Stimulated activated naive CD4-positive, alpha-beta T cell treated with Interleukin-2 at 50 U/mL for 16 hours (primary cell): ENCODE measurements at regions not wholly inside any gene's neighbourhood (a gene's known extent, or its start where the extent isn't known, plus 50 kb on each side); places are given as distances from the start of the nearest gene placed in this dataset.

Experiments used
- DNase-seq: peaks from one replicate; lab custom pipeline; 2025; lab: John Stamatoyannopoulos, UW

- DNase-seq: no peak
Observed at GRCh38 chr5:40386289-40386688, 293.4 kb upstream of the PTGER4 start.

DNA sequence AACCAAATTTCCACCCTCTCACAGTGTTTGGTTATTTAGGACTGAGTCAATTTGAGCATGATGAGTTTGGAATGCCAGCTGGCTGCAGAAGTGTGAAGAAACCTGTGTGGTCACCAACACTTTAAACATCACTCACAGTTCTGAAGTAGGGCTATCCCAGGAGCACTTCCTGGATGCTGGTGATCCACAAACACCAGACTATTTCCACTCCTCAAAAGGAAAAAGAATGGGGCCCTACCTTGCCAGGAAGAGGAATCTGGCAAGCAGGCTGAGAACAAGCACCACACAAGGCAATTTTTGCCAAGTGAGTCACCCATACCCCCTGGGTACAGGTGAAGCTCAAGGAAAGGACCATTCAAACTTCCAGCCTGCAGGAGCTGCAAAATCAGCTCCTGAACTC lies 294.2 kb upstream of the PTGER4 start:
- DNase-seq: no peak

DNA sequence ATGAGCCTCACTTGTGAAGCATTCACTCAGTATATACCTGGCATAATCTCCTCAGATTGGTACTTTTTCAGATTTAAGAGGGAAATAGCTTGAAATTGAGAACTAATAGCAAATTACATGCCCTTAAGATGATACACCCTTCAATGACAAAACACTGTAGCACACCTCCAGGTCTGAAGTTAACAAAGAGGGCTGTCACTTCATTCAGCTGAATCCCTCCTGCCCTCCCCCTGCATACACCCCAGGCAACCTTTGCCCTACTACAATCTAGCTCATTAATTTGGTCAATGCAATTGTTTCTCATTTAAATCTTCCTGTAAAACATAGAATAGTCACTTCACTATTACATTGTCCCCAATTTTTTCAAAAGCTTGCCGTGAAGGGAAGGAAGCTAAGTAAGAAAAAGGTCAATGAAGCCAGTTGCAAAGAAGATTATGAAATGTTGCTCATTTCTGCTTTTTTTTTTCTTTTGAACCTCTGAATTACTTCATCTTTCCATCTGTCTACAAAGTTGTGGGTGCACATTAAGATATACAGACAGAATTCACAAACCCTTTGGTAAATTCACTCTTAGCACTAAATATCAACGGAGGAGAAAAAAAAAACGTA lies 294.8 kb upstream of the PTGER4 start:
- no peak for DNase-seq

DNA sequence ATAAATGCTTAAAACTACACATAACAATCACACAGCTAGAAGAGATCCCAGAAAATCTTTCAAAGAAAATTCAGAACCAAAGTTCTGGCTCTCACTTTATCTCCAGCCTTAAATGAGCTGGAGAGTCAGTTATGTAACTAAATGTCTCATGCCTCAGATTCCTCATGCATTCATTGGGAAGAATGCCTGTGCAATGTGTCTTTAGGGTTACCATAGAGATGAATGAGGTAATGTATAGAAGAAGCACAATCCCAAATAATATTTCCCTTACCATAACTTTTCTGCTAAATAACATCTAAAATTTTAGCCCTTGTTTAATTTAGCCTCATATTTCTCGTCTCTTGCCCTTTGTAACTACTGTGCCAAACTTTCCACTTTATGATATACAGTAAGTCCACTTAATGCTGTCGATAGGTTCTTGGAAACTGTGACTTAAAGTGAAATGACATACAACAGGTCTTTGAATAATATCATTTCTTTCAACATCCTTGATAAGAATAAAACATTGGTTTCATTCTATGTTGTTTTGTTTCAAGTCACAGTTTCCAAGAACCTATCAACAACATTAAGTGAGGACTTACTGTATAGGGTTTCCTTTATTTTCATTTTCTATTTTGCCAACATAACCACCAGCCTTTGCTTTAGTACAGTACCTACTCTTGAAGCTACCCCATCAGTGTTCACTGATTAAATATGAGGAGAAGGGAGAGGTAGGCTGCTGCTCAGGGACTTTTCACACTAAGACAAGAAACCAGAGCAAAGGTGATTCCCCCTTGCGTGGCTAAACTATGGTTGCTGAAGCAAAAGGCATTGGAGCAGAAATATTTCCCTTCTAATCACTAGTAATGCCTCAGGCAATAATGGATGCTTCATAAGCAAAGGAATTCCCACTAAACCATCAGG lies 295.7 kb upstream of the PTGER4 start:
- no peak for DNase-seq

GRCh38 chr5:40381676-40382363 lies 297.9 kb upstream of the PTGER4 start:
- no peak for DNase-seq

DNA sequence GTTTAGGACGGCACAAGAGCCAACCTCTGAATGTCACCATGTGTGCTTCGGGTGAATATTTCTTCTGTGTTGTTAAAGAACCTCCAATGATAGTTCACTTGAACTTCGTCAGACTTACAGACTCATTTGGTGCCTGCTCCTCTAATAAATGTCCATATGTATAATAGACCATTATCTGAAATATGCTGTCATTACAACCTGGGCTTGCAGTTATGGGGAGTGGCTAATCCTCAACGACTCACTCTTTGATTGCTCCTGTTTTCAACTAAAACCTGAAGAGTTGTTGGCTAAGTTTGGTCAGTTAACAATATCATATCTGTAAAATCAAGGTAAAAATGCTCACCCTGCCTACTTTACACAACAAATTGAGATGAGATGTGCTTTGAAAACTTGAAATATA lies 298.7 kb upstream of the PTGER4 start:
- no peak for DNase-seq

- no peak for DNase-seq
Observed at GRCh38 chr5:40378396-40379177, 301.1 kb upstream of the PTGER4 start.

GRCh38 chr5:40376566-40376965 lies 303.1 kb upstream of the PTGER4 start:
- no peak for DNase-seq

- DNase-seq: no peak
Observed at GRCh38 chr5:40374853-40375252, 304.9 kb upstream of the PTGER4 start.

DNA sequence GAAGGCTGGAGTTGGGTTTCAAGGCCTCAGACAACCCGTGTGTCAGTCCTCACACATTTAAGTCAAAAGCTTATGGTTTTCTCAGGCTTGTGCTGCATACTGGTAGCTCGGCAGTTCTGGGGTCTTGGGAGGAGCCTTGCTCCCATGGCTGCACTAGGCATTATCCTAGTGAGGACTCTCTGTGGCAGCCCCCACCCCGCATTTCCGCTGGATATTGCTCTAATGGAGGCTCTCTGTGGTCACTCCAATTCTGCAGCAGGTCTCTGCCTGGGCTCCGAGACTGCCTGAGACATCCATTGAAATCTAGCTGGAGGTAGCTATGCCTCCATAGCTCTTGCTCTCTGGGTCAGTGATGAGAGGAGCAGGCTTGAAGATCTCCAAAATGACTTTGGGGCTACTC lies 311.5 kb upstream of the PTGER4 start:
- no peak for DNase-seq

GRCh38 chr5:40367255-40367654 lies 312.5 kb upstream of the PTGER4 start:
- DNase-seq: no peak

DNA sequence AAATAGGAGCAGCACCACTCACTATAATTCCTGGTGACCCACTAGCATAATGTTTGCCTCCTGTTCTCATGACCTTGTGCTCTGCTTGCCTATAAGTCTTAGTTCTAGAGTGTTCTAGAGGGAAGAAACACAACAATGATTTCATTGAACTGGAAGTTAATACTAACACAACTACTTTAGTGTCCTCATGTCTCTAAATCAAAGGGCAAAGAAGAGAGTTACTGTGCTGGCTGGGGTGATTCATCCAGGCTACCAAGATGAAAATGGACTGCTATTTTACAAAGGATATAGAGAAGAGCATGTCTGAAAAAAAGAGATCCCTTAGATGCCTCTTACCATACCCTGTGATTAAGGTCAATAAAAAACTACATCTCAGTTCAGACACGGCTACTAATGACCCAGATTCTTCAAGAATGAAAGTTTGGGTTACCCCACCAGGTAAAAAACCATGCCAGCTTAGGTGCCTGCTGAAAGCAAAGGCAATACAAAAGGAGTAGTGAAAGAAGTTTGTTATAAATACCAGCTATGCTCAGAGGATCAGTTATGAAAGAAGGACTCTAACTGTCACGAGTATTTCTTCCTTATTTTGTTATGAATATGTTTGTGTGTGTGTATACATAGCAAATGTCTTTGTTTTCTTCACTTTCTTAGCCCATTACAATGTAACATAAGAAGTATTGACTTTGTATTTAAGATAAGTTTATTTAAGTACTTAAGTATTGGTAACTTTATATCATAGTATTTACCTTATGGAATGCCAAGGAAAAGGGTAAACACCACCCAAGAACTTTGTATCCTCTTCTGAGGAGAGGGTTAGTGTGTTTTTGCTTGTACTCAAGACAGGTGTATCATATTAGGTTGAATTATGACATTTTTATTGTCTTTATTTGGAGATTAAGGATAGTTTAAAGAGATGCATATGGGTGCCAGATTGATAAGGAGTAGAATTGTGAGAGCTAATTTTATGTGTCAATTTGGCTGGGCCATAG lies 314.1 kb upstream of the PTGER4 start:
- DNase-seq: no peak

- DNase-seq: no peak
Observed at GRCh38 chr5:40364441-40364840, 315.3 kb upstream of the PTGER4 start.

GRCh38 chr5:40361378-40361777 lies 318.3 kb upstream of the PTGER4 start:
- no peak for DNase-seq

GRCh38 chr5:40360685-40361084 lies 319.0 kb upstream of the PTGER4 start:
- no peak for DNase-seq

- no peak for DNase-seq
Observed at GRCh38 chr5:40359832-40360231, 319.9 kb upstream of the PTGER4 start.

DNA sequence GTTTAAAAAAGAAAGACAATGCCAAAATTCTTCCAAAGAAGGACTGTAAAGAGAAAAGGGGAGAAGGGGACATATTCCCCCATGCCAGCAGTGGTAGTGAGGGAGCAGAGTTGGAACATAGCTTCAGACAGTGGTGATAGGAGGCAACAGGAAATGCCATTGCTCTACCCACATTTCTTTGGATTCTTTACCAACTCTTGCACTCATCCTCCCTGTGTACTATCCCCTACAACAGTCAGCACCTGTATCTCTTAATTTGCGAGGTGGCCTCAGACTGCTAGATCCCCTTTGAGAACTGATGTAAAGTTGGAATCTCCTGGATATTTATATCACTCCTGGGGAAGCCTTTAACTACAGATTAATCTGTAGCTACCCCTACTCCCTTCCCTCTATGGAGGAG lies 320.6 kb upstream of the PTGER4 start:
- no peak for DNase-seq

DNA sequence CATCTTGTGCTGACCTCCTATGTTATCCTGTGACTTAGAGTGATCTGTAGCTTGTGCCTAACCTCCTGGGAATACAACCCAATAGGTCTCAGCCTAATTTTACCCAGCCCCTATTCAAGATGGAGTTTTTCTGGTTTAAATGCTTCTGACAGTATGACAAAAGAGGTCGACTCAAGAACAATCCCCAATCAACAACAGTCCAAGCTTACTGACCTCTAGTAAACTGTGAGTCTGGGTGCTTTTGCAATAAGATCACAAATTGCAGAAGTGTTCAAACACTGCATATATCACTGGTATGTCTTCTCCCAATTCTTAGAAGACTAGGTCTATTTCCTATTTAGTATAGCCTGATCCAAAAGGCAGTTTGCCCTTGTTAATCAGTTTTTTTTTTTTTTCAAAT lies 323.5 kb upstream of the PTGER4 start:
- no peak for DNase-seq

GRCh38 chr5:40355846-40356245 lies 323.9 kb upstream of the PTGER4 start:
- DNase-seq: no peak

- DNase-seq: no peak
Observed at GRCh38 chr5:40355181-40355580, 324.5 kb upstream of the PTGER4 start.

- DNase-seq: no peak
Observed at GRCh38 chr5:40354171-40354570, 325.5 kb upstream of the PTGER4 start.
